Adrenal gland (tissue), 5 donors: ENCODE measurements at regions not wholly inside any gene's neighbourhood (a gene's known extent, or its start where the extent isn't known, plus 50 kb on each side); places are given as distances from the start of the nearest gene placed in this dataset.

Experiments used
- CTCF ChIP-seq, 6 experiments: fragments of 450-650 bp in 4 of 6; fragments of 200-600 bp in 2 of 6; sonication (generic) in 1 of 6; IDR thresholded peaks; 1 replicate in 5 of 6; 2 replicates in 1 of 6; pipeline versions ENCODE4 v1.5.1 to v1.8.0; 2016 to 2021; ENCODE audit warnings: antibody characterized with exemption in 6 of 6, mild to moderate bottlenecking in 2 of 6, moderate library complexity in 1 of 6
- POLR2A ChIP-seq, 2 donors: fragments of 450-650 bp; IDR thresholded peaks; one replicate each; pipeline ENCODE4 v1.6.1; 2017; ENCODE audit warnings: antibody characterized with exemption in 2 of 2, mild to moderate bottlenecking in 2 of 2, moderate library complexity in 1 of 2
- donor health status: DM: no; HTN: no; CAD: no.

GRCh38 chr18:29644276-29644675, 1398.3 kb downstream of the DSC3 start:
- no peak for TF ChIP-seq POLR2A (IDR thresholded peaks at IDR 0.05)
- TF ChIP-seq CTCF (IDR thresholded peaks at IDR 0.05), result no peak
